Kidney epithelial cell (primary cell): ENCODE measurements at regions not wholly inside any gene's neighbourhood (a gene's known extent, or its start where the extent isn't known, plus 50 kb on each side); places are given as distances from the start of the nearest gene placed in this dataset.

Experiments
- DNase-seq: peaks from one replicate; pipeline ENCODE4 v3.0.0-alpha.2; 2010; ENCODE audit warnings: low read depth
- H3K27me3 ChIP-seq: 2 replicates; pipeline ENCODE4 v1.6.0; 2011; ENCODE audit warnings: low read length; ENCODE audit not compliant: control insufficient read depth, insufficient read depth
- H3K36me3 ChIP-seq: 2 replicates; pipeline ENCODE4 v1.5.1; 2011; ENCODE audit warnings: low read length; ENCODE audit not compliant: control insufficient read depth, insufficient read depth
- H3K4me3 ChIP-seq: 2 replicates; pipeline ENCODE4 v1.5.1; 2011; ENCODE audit warnings: low read depth, mild to moderate bottlenecking, control low read depth, low read length
- TF ChIP-seq, protein P1 (sequence below): IDR thresholded peaks from 2 replicates; pipeline ENCODE4 v1.5.1; 2011; ENCODE audit warnings: mild to moderate bottlenecking, moderate library complexity, low read length, control low read depth, inconsistent platforms; ENCODE audit not compliant: insufficient read depth, poor library complexity, severe bottlenecking

DNA sequence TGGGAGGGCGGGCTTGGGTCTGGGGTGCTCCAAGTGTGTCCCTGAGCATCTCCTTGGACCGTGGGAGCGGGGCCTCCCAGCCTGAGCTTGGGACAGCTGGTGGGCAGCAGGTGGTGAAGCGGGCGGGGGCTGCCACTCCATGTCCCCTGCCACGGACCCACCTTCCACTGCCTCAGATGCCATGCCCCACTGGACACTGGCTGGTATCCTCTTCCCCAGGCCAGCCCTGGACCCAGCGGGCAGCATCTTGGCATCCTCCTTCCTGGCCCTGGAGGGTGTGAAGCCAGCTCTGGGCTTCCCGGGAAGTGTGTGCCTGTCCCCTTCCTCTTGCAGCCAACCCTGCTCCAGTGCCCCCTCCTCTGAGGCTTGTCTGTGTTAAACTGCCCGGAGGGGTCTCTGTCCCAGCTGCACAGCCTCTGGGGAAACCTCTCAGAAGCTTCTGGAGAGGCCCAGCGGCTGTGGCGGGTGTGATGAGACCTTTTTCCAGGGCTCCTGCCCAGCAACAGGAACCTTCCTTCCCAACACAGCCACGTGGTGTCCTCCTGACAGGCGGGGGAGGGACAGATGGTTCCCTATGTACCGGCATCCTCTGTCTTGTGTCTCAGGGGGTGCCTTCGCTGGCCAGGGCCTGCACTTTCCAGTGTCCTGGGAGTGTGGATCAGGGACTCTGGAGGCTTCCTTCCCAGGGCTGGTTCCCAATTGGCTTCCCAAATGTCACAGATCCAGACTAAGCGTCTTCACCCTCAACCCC, 81.6 kb upstream of the DISP3 start:
- peaks cover 23% of the 10 kb centered on the region for H3K27me3 ChIP-seq
- DNase-seq = no peak
- no peaks in the 10 kb centered on the region for H3K36me3 ChIP-seq
- TF ChIP-seq, protein P1, sequence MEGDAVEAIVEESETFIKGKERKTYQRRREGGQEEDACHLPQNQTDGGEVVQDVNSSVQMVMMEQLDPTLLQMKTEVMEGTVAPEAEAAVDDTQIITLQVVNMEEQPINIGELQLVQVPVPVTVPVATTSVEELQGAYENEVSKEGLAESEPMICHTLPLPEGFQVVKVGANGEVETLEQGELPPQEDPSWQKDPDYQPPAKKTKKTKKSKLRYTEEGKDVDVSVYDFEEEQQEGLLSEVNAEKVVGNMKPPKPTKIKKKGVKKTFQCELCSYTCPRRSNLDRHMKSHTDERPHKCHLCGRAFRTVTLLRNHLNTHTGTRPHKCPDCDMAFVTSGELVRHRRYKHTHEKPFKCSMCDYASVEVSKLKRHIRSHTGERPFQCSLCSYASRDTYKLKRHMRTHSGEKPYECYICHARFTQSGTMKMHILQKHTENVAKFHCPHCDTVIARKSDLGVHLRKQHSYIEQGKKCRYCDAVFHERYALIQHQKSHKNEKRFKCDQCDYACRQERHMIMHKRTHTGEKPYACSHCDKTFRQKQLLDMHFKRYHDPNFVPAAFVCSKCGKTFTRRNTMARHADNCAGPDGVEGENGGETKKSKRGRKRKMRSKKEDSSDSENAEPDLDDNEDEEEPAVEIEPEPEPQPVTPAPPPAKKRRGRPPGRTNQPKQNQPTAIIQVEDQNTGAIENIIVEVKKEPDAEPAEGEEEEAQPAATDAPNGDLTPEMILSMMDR = no peak
- no peak overlapping the region for H3K4me3 ChIP-seq

DNA sequence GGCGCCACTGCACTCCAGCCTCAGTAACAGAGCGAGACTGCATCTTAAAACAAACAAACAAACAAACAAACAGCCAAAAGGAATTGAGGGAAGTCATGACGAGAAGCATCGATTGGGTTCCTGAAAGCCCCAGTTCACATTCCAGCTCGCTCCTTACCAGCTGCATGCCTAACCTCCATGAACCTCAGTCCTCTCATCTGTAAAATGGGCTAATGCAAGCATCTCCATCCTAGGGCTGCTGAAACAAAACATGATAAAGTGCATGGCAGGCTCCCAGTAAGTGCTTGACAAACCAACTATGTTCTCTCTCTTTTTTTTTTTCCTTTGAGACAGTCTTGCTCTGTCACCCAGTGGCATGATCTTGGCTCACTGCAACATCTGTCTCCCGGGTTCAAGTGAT, 79.7 kb upstream of the DISP3 start:
- H3K27me3 ChIP-seq = peaks cover 23% of the 10 kb centered on the region
- DNase-seq = no peak
- TF ChIP-seq, protein P1 = no peak
- no peaks in the 10 kb centered on the region for H3K36me3 ChIP-seq
- H3K4me3 ChIP-seq = no peak overlapping the region

DNA sequence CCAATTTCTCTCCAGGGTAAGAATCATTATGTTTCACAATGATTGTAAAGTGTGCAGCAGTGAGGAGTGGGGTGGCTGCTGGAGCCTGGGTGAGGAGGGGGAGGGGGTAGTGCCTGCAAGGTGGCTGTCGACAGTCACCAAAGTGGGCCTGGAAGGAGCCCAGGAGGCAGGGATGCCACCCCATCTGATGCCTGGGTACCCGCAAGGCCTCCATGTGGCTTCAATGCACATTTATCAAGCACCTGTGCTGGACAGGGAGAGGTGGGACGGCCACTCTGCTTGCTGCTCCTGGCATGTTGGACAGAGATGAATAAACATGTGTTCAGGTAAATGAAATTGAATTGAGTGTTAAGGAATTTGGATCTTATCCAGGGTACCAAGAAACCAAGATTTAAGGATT, 78.8 kb upstream of the DISP3 start:
- no peaks in the 10 kb centered on the region for H3K36me3 ChIP-seq
- DNase-seq = no peak

DNA sequence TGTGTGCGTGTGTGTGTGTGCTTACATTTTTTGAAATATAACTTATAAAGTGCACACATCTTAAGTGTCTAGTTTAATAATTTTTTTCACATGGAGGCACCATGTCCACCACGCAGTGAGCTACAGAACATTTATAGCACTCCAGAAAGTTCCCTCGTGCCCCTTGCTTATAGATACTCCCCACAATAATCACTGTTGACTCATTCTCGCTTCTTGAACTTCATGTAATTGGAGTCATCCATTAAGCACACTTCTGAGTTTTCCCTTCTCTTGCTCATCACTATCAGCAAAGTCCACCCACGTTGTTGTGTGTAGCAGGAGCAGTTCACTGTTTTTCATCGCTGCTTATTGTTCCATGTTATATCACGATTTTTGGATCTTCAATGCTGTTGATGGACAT, 78.4 kb upstream of the DISP3 start:
- no peaks in the 10 kb centered on the region for H3K36me3 ChIP-seq
- DNase-seq = no peak
- TF ChIP-seq, protein P1 = no peak
- H3K27me3 ChIP-seq = peaks cover 17% of the 10 kb centered on the region
- no peak overlapping the region for H3K4me3 ChIP-seq

More for the DNA sequence above, 78.8 kb upstream of the DISP3 start:
- Histone ChIP-seq H3K4me3 (no peak overlapping the region), H3K27me3 (peaks cover 21% of the 10 kb centered on the region)
- TF ChIP-seq, protein P1 = no peak

DNA sequence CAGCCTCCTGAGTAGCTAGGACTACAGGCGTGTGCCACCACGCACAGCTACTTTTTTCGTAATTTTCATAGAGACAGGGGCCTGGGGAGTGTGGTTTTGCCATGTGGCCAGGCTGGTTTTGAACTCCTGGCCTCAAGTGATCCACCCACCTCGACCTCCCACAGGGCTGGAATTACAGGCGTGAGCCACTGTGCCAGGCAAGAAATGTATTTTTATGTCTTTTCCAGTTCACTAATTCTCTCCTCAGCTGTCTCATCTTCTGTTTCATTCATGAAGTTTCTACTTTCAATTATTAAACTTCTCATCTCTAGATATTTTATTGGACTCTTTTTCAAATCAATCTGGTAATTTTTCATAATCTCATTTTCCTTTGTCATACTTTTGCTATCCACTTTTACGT, 72.1 kb upstream of the DISP3 start:
- Histone ChIP-seq H3K27me3 (no peaks in the 10 kb centered on the region), H3K36me3 (no peaks in the 10 kb centered on the region), H3K4me3 (no peak overlapping the region)
- no peak for DNase-seq
- TF ChIP-seq, protein P1 = no peak
